Dedifferentiated amniotic fluid mesenchymal stem cell (primary cell): ENCODE measurements at regions not wholly inside any gene's neighbourhood (a gene's known extent, or its start where the extent isn't known, plus 50 kb on each side); places are given as distances from the start of the nearest gene placed in this dataset.

Experiments used
- DNase-seq: peaks from one replicate; pipeline ENCODE4 v3.0.0-alpha.2; 2016; ENCODE audit errors: extremely low spot score

- DNase-seq = no peak
Observed at GRCh38 chr16:62921904-62922303, 885.7 kb upstream of the CDH8 start.

DNA sequence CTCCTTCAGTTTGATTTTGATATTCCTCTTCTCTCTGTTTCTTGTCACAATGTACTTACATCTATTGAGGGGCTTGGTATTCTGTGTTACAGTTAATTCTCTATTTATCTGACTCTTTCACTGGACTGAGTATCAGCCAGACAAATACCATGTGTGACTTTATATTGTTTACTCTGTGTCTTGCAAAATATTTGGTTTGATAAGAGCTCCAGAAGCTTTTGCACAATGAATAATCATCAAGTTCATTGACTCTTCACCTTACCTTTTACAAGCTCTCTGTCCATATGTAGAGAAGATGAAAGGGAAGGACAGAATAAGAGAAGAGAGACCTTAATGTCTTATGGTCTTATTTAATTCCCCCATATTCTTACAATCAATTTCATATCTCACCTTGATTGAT is 877.7 kb upstream of the CDH8 start:
- DNase-seq = no peak

GRCh38 chr16:62913333-62913732 is 877.1 kb upstream of the CDH8 start:
- no peak for DNase-seq

DNA sequence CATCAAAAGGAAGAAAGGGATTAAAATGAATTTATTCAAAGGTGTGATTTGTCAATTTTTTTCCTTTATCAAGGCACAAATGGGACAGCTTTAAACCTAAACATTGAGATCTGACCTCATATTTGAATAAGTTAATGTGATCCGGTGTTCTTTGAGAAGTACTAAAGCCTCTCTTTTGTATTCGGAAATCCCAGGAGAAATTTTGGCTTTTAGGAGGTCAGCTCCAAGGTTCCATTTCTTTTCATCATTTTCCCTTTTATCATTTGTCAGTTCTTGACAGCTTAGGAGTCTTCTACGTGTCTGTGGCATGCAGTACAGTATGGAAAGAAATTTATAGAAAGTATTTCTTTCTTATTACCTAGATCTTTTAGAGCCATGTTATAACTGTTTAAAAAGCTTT is 873.4 kb upstream of the CDH8 start:
- no peak for DNase-seq

DNA sequence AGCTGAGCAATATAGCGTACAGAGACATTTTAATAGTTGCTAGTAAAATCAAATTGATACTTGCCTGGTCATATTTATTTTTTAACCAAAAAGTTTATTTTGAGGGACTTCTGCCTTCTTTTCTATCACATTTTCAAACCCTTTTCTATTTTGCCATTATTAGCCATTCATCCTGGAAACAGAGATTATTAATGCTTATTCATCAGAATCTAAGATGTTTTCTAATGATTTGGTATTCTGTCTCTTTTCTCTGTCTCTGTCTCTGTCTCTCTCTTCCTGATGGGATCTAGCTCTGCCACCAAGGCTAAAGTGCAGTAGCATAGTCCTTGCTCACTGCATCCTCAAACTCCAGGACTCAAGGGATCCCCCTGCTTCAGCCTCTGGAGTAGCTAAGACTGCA is 871.3 kb upstream of the CDH8 start:
- no peak for DNase-seq

DNA sequence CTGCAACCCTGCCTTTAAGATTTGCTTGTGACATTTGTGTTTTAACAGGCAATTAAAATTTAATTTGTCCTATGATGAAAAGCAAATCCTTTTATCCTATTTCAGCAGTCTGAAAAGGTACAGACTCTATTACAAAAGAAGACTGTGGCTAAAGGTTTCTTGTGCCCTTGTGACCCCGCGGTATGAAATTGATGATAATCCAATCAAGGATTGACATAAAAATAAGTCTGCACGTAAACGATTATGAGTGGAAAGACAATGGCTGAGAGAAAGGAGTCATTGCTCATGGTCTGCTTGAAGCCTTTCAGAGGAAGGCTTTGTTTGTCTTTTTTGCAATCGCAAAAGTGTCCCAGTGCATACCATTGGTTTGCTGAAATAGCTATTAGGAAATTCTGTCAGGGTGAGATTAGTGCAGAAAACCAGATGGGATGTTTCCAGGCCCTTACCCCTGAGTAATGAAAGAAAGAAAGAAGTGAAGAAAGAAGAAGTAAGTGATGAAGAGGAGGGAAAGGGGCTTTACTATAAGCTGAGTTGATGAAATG is 867.8 kb upstream of the CDH8 start:
- DNase-seq = no peak

DNA sequence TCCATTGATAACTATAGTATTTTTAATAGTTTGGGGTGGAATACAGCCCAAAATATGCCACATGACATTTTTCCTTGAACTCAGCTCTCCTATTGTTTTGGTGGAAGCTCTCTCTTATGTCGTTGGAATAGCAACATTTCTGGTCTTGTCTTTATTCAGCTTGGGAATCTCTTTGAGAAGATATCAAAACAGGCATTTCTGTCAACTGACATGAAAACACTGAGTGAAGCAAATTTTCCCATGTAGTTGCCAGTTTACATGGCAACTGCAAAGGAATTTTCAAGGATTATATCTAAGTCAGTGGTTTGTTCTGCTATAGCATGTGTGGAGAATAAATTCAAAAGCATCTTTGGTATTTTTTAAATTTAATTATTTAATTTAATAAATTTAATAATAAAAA is 863.5 kb upstream of the CDH8 start:
- no peak for DNase-seq

GRCh38 chr16:62889097-62889496 is 852.9 kb upstream of the CDH8 start:
- DNase-seq = no peak

DNA sequence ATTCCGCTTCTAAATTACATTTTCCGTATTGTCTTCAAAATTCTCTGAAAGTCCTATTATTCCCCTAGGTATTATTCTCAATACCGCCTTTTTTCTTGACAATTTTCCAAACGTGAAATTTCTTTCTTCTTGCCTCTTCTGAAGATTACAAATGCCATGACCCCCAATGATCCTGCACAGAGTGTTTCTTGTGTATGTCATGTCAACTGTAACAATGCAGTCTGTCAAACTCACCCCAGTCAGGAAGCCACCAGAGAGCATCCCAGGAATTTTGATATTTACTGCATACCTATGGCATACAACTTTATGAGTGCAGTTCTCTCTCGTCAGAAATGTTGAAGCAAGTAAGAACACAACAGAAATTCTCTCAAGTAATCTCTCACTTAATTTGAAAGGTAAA is 847.3 kb upstream of the CDH8 start:
- no peak for DNase-seq

GRCh38 chr16:62882552-62883221 is 846.4 kb upstream of the CDH8 start:
- no peak for DNase-seq

GRCh38 chr16:62876133-62876532 is 839.9 kb upstream of the CDH8 start:
- no peak for DNase-seq

GRCh38 chr16:62872339-62872738 is 836.1 kb upstream of the CDH8 start:
- DNase-seq = no peak

GRCh38 chr16:62870554-62870953 is 834.3 kb upstream of the CDH8 start:
- no peak for DNase-seq

DNA sequence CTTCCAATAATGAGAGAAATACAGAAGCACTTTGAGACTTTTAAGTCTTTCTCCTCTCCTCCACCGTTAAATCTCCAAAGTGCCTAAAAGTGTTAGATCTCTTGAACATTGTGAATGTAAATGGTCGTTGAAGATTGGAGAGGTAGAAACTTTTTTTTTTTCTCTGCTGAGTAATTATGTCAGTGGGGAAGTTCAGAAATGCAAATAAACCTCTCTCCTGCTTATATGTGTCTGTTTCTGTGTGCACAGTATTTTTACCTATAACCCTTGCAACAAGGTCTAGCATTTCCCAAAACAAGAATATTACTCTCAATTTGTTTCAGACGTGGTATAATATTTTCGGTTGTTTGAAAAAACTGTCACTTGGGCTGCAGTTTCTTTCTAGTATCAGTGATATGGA is 833.6 kb upstream of the CDH8 start:
- DNase-seq = no peak

GRCh38 chr16:62863139-62863538 is 826.9 kb upstream of the CDH8 start:
- DNase-seq = no peak

DNA sequence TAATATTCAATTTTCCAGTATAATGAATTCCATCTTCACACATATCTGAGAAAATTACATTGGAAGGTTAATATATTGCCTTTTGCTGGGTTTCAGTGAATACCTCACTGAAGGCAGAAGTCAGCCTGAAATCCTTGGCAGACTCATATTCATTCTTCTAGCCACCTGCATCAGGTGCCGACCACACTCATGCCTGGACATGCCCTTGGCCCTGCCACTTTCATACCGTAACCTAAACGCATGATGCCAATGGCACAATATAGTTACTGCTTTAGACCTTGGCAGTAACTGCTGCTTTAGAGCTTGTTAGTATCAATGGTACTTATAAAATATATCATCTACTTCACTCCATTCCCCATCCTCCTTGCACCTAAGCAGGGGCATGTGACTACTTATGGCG is 817.6 kb upstream of the CDH8 start:
- no peak for DNase-seq

DNA sequence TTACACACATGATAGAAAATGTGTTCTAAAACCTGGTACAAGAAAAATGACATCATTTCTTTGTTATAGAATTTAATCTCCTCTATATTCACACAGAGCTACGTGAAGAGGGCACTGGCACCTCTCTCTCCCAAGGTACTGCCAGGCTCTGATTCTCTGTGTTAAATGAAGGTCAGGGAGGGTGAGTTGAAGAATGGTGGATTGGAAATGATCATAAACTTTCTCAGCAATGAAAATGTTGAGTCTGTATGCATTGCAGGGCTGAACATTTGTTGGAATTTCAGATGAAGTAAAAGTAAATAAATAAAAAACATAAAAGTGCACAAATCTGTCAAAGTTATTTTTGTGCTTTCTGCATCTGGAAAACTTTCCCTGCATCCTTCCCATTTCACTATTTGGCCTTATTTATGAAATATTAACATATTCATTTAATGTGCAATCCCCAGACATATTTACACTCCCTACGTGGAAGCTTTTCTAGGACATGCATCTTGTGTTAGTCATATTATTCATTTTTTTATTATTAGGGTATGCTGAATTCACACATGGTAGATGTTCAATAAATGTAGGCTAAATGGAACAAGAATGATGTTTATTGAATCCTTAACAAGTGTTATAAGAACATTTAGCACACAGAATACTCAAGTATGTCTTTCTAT is 810.3 kb upstream of the CDH8 start:
- no peak for DNase-seq

GRCh38 chr16:62832214-62832613 is 796.0 kb upstream of the CDH8 start:
- DNase-seq = no peak

DNA sequence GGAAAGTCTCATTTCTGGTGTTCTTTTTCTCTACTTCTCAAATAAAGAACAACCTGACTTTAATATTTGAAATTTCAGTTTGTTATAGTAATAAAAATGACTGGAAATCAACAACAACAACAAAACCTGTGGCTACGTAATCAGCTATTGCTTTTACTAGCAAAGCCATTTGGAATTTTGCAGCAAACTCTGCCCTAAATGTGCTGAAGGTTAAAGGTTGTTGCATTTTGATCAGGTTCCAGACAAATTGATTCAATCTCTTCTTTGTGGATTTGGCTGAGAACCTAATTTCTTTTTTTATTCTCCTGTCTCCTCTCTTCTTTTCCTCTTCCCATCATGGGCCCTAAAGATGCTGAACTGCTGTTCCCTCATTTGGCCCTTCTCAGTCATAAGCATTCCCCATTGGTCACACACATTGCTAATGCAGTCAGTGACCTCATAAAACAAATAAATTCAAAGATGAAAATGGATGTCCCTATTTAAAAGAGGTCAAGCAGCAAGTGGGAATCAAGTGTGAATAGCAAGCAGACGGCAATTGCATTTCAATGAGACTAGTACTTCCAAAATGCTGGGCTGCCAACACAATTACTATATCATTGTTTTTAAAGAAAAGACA is 795.1 kb upstream of the CDH8 start:
- no peak for DNase-seq

- DNase-seq = no peak
Observed at GRCh38 chr16:62829607-62830006, 793.4 kb upstream of the CDH8 start.

- no peak for DNase-seq
Observed at GRCh38 chr16:62829084-62829483, 792.8 kb upstream of the CDH8 start.

- no peak for DNase-seq
Observed at GRCh38 chr16:62821824-62822223, 785.6 kb upstream of the CDH8 start.

GRCh38 chr16:62816971-62817519 is 780.8 kb upstream of the CDH8 start:
- DNase-seq = no peak
